OCI-LY7 (cell line): ENCODE measurements at regions not wholly inside any gene's neighbourhood (a gene's known extent, or its start where the extent isn't known, plus 50 kb on each side); places are given as distances from the start of the nearest gene placed in this dataset.

Source experiments
- BruUV-seq: library from RNA; stranded (reverse); fragments of 400-500 nt; replicated peaks from 2 replicates; lab custom pipeline; 2021; lab: Mats Ljungman, UMichigan
- CTCF ChIA-PET: fragments of 300-600 bp; sonication (Branson Sonifier 250); formaldehyde crosslinking; loops from one replicate; lab custom pipeline; 2022; ENCODE audit warnings: antibody characterized with exemption; ENCODE audit not compliant: unreplicated experiment; lab: Charles Lee
- POLR2A ChIA-PET: fragments of 300-600 bp; sonication (Branson Sonifier 250); formaldehyde crosslinking; loops from one replicate; lab custom pipeline; 2022; ENCODE audit warnings: antibody characterized with exemption; lab: Charles Lee
- DNase-seq: peaks from one replicate; pipeline ENCODE4 v3.0.0-alpha.2; 2015; ENCODE audit warnings: low spot score
- H2AFZ ChIP-seq: fragments of 200-600 bp; sonication (generic), shearing (Covaris generic); 2 replicates; pipeline ENCODE4 v1.6.1; 2014; ENCODE audit warnings: mild to moderate bottlenecking, antibody characterized with exemption, low read length, moderate library complexity
- H3K27ac ChIP-seq: fragments of 200-600 bp; sonication (generic); 2 replicates; pipeline ENCODE4 v1.5.1; 2014; ENCODE audit warnings: mixed run types, low read depth, mild to moderate bottlenecking, moderate library complexity, low read length, inconsistent platforms; ENCODE audit not compliant: poor library complexity, severe bottlenecking
- H3K36me3 ChIP-seq: fragments of 200-600 bp; sonication (generic); 2 replicates; pipeline ENCODE4 v1.6.1; 2014; ENCODE audit warnings: mild to moderate bottlenecking, antibody characterized with exemption, low read length, moderate library complexity, mixed read lengths; ENCODE audit not compliant: insufficient read depth
- H3K4me1 ChIP-seq: fragments of 200-600 bp; sonication (generic); 2 replicates; pipeline ENCODE4 v1.5.1; 2014; ENCODE audit warnings: mild to moderate bottlenecking, low read length; ENCODE audit not compliant: insufficient read depth, poor library complexity, severe bottlenecking
- H3K4me2 ChIP-seq: fragments of 200-600 bp; sonication (generic); 2 replicates; pipeline ENCODE4 v1.6.1; 2014; ENCODE audit warnings: mild to moderate bottlenecking, low read length
- H3K4me3 ChIP-seq: fragments of 200-600 bp; sonication (generic); 2 replicates; pipeline ENCODE4 v1.5.1; 2014; ENCODE audit warnings: mild to moderate bottlenecking, low read depth, low read length; ENCODE audit not compliant: poor library complexity, severe bottlenecking
- H3K79me2 ChIP-seq: fragments of 200-600 bp; sonication (generic); 2 replicates; pipeline ENCODE4 v1.6.1; 2016; ENCODE audit warnings: low read depth, mild to moderate bottlenecking, low read length, moderate library complexity, mixed read lengths; ENCODE audit not compliant: insufficient read depth
- H3K9me2 ChIP-seq: fragments of 200-600 bp; sonication (generic); 2 replicates; pipeline ENCODE4 v1.6.1; 2016; ENCODE audit warnings: mild to moderate bottlenecking, low read length, mixed read lengths; ENCODE audit not compliant: insufficient read depth
- H3K9me3 ChIP-seq: fragments of 200-600 bp; sonication (generic); 2 replicates; pipeline ENCODE4 v1.6.1; 2014; ENCODE audit warnings: mild to moderate bottlenecking, mixed run types, low read length, mixed read lengths
- H4K20me1 ChIP-seq: fragments of 200-600 bp; sonication (generic); 2 replicates; pipeline ENCODE4 v1.6.1; 2014; ENCODE audit warnings: mild to moderate bottlenecking, antibody characterized with exemption, low read length, moderate library complexity, mixed read lengths; ENCODE audit not compliant: insufficient read depth
- EZH2phosphoT487 ChIP-seq: fragments of 200-600 bp; sonication (generic); IDR thresholded peaks from 2 replicates; pipeline ENCODE4 v1.6.1; 2018; ENCODE audit warnings: low read depth, borderline replicate concordance, mild to moderate bottlenecking, mixed run types, antibody characterized with exemption, low read length, moderate library complexity, mixed read lengths
- intact Hi-C: fragments of 100-400 bp; cut with micrococcal nuclease; formaldehyde crosslinking; loops from one replicate; pipeline ENCODE4 v1.10.0; 2022; ENCODE audit not compliant: unreplicated experiment
- TF ChIP-seq, protein P1 (sequence below): fragments of 200-600 bp; sonication (generic); conservative IDR thresholded peaks from 2 replicates; pipeline ENCODE4 v1.5.1; 2014; ENCODE audit warnings: mild to moderate bottlenecking, antibody characterized with exemption, low read length, moderate library complexity, mixed read lengths

DNA sequence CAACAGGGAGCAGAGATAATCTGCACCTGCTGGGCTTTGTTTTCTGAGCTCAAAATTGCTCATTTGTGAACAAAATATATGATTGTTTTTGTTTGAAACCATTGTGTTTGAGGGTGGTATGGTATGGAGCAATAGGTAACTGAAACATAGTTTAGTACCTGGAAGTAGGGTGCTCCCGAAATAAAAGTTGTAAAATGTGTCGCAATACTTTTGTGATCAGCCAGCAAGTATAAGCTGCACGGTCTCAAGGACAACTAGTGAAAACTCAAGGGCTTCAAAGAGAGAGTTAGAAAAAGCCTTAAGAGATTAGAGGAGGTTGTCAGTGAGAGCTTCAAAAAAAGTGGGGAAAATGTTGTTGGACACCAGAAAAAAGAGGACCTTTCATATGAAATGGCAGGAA lies 579.8 kb upstream of the POU3F2 start:
- TF ChIP-seq EZH2phosphoT487: no peak
- TF ChIP-seq, protein P1, sequence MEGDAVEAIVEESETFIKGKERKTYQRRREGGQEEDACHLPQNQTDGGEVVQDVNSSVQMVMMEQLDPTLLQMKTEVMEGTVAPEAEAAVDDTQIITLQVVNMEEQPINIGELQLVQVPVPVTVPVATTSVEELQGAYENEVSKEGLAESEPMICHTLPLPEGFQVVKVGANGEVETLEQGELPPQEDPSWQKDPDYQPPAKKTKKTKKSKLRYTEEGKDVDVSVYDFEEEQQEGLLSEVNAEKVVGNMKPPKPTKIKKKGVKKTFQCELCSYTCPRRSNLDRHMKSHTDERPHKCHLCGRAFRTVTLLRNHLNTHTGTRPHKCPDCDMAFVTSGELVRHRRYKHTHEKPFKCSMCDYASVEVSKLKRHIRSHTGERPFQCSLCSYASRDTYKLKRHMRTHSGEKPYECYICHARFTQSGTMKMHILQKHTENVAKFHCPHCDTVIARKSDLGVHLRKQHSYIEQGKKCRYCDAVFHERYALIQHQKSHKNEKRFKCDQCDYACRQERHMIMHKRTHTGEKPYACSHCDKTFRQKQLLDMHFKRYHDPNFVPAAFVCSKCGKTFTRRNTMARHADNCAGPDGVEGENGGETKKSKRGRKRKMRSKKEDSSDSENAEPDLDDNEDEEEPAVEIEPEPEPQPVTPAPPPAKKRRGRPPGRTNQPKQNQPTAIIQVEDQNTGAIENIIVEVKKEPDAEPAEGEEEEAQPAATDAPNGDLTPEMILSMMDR: no peak
- BruUV-seq: no TSS peak
- intact Hi-C loops: no loop called here
- no peaks in the 10 kb centered on the region for H4K20me1 ChIP-seq
- H3K4me1 ChIP-seq: no peaks in the 10 kb centered on the region
- H3K36me3 ChIP-seq: no peaks in the 10 kb centered on the region
- POLR2A ChIA-PET: no interaction called here
- no peak overlapping the region for H2AFZ ChIP-seq
- no peaks in the 10 kb centered on the region for H3K79me2 ChIP-seq
- no peak overlapping the region for H3K4me3 ChIP-seq
- DNase-seq: no peak
- no peak overlapping the region for H3K4me2 ChIP-seq
- H3K27ac ChIP-seq: no peak overlapping the region
- H3K9me3 ChIP-seq: no peaks in the 10 kb centered on the region
- H3K9me2 ChIP-seq: no peaks in the 10 kb centered on the region
- CTCF ChIA-PET: no interaction called here

DNA sequence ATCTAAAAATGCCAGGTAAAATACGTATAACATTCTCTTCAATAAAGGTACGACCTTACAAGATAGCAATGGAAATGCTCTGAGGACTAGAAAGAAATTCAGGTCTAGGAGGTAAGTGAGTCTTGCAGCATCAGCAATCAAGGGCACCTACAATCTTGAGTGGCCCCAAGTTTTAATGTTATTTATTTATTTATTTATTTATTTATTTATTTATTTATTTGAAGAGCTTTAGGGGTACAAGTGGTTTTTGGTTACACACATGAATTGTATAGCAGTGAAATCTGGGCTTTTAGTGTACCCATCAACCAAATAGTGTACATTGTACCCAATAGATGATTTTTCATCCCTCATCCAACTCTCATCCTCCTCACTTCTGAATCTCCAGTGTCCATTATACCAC lies 574.0 kb upstream of the POU3F2 start:
- no peak overlapping the region for H2AFZ ChIP-seq
- no TSS peak for BruUV-seq
- intact Hi-C loops: no loop called here
- H4K20me1 ChIP-seq: no peaks in the 10 kb centered on the region
- ChIA-PET POLR2A (no interaction called here), CTCF (no interaction called here)
- DNase-seq: no peak
- no peak overlapping the region for H3K4me3 ChIP-seq
- no peaks in the 10 kb centered on the region for H3K9me3 ChIP-seq
- no peaks in the 10 kb centered on the region for H3K4me1 ChIP-seq
- no peak overlapping the region for H3K4me2 ChIP-seq
- no peaks in the 10 kb centered on the region for H3K9me2 ChIP-seq
- no peak overlapping the region for H3K27ac ChIP-seq
- TF ChIP-seq, protein P1: no peak
- TF ChIP-seq EZH2phosphoT487: no peak
- no peaks in the 10 kb centered on the region for H3K79me2 ChIP-seq
- H3K36me3 ChIP-seq: no peaks in the 10 kb centered on the region

GRCh38 chr6:98272060-98272459 lies 562.3 kb upstream of the POU3F2 start:
- H2AFZ ChIP-seq: no peak overlapping the region

More at GRCh38 chr6:98272060-98272459, 562.3 kb upstream of the POU3F2 start:
- Histone ChIP-seq H3K9me2 (no peaks in the 10 kb centered on the region), H3K4me1 (no peaks in the 10 kb centered on the region), H3K79me2 (no peaks in the 10 kb centered on the region), H4K20me1 (no peaks in the 10 kb centered on the region), H3K9me3 (no peaks in the 10 kb centered on the region), H3K36me3 (no peaks in the 10 kb centered on the region), H3K4me2 (no peak overlapping the region), H3K4me3 (no peak overlapping the region), H3K27ac (no peak overlapping the region)
- no TSS peak for BruUV-seq
- no peak for DNase-seq
- TF ChIP-seq, protein P1: no peak
- no peak for TF ChIP-seq EZH2phosphoT487
- ChIA-PET CTCF (no interaction called here), POLR2A (no interaction called here)
- intact Hi-C loops: no loop called here
